ENCODE measurements at regions not wholly inside any gene's neighbourhood (a gene's known extent, or its start where the extent isn't known, plus 50 kb on each side); places are given as distances from the start of the nearest gene placed in this dataset.

DNA sequence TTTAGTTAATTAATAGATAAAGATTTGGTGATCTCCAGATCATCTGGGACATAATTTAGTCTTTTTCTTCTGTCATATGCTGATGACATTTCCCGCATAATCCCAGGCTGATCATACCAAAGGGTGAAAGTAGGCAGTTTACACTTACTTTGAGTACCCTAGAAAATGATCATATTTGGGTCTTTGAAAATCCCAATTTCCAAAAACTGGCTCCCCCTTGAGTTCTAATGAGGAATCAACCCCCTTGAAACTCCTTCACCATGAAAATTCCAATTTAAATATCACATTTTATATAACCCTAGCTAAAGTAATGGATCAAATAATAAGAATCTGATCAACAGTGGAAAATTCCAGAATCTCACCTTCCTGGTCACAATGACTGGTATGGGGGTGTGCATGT, 223.4 kb downstream of the NAF1 start:
- WGBS, 4 donors, result 62 to 100% (median 85%) methylated on average over 1 of the region's 1 CpG
- H3K27me3 ChIP-seq, result no peaks in the 10 kb centered on the region
- no peaks in the 10 kb centered on the region for H3K36me3 ChIP-seq
- DNase-seq (no peak), ATAC-seq (no peak)
- no peak overlapping the region for H3K27ac ChIP-seq
- TF ChIP-seq POLR2A (IDR thresholded peaks at IDR 0.05), result no peak
- TF ChIP-seq, protein P1, sequence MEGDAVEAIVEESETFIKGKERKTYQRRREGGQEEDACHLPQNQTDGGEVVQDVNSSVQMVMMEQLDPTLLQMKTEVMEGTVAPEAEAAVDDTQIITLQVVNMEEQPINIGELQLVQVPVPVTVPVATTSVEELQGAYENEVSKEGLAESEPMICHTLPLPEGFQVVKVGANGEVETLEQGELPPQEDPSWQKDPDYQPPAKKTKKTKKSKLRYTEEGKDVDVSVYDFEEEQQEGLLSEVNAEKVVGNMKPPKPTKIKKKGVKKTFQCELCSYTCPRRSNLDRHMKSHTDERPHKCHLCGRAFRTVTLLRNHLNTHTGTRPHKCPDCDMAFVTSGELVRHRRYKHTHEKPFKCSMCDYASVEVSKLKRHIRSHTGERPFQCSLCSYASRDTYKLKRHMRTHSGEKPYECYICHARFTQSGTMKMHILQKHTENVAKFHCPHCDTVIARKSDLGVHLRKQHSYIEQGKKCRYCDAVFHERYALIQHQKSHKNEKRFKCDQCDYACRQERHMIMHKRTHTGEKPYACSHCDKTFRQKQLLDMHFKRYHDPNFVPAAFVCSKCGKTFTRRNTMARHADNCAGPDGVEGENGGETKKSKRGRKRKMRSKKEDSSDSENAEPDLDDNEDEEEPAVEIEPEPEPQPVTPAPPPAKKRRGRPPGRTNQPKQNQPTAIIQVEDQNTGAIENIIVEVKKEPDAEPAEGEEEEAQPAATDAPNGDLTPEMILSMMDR (IDR thresholded peaks at IDR 0.05), result no peak
- intact Hi-C loops (cut with DNase I), result no loop called here
- H3K4me1 ChIP-seq, result no peaks in the 10 kb centered on the region
- no peaks in the 10 kb centered on the region for H3K9me3 ChIP-seq
- H3K4me3 ChIP-seq, result no peak overlapping the region

DNA sequence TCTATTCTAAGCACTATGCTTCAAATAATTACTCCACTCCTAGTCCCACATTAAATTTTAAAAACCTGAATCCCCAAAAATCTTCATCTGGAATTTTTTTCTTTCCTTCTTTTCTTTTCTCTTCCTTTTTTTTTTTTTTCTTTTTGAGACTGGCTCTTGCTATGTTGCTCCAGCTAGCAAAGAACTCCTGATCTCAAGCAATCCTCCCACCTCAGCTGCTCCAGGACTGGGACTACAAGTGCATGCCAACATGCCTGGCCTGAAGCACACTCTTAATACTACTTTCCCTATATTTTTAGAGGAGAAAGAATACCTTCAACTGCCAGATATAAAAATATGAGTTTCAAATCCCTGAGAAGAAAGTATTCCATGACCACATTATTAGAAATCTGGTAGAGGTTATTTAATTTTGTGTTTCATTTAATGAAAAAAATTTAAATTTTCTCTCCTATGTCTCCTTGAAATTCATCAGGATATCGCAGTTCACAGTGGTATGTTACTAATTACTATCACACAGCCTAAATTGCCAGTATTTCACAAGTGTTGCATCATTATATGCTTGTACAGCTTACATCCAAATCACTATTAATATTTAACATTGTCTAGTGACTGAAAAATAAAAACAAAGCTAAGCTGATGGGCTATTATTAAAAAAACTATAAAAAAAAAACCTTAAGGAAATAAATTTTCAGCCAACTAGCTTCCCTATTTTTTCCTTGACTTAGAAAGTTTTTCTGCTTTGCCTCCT, 227.8 kb downstream of the NAF1 start:
- no peak overlapping the region for H3K27ac ChIP-seq
- no peak for DNase-seq
- H3K36me3 ChIP-seq, result no peaks in the 10 kb centered on the region
- no peaks in the 10 kb centered on the region for H3K4me1 ChIP-seq
- intact Hi-C loops (cut with DNase I), result no loop called here
- WGBS, 4 donors, result 80 to 90% (median 84%) methylated on average over 1 of the region's 1 CpG
- no peaks in the 10 kb centered on the region for H3K9me3 ChIP-seq
- TF ChIP-seq POLR2A (IDR thresholded peaks at IDR 0.05), result no peak
- TF ChIP-seq, protein P1 (IDR thresholded peaks at IDR 0.05), result no peak
- H3K27me3 ChIP-seq, result no peaks in the 10 kb centered on the region
- H3K4me3 ChIP-seq, result no peak overlapping the region
- ATAC-seq, result no peak

DNA sequence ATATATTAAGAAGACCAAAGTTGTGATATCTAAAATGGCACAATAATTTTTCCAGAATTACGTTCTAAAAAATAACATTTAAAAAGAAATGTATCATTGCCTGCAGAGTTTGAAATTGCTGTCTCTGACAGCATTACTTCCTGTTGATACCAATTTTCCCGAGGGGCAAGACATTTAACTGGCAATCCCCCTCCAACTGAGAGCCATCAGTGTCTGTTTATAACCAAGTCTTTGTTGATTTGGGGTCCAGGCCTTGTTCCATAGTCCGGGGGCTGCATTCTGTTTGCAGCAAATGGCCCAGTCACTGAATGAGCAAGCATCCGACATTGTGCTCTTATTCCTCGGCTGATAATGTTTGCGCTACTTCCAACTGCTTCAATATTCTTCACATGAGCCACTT, 231.5 kb downstream of the NAF1 start:
- TF ChIP-seq, protein P1 (IDR thresholded peaks at IDR 0.05), result no peak
- no peak for TF ChIP-seq POLR2A (IDR thresholded peaks at IDR 0.05)
- Histone ChIP-seq H3K4me1 (no peaks in the 10 kb centered on the region), H3K27me3 (no peaks in the 10 kb centered on the region), H3K27ac (no peak overlapping the region), H3K4me3 (no peak overlapping the region), H3K9me3 (no peaks in the 10 kb centered on the region), H3K36me3 (no peaks in the 10 kb centered on the region)
- ATAC-seq (no peak), DNase-seq (no peak)
- intact Hi-C loops (cut with DNase I), result no loop called here
- WGBS, 4 donors, result 56 to 70% (median 63%) methylated on average over 6 of the region's 6 CpGs

DNA sequence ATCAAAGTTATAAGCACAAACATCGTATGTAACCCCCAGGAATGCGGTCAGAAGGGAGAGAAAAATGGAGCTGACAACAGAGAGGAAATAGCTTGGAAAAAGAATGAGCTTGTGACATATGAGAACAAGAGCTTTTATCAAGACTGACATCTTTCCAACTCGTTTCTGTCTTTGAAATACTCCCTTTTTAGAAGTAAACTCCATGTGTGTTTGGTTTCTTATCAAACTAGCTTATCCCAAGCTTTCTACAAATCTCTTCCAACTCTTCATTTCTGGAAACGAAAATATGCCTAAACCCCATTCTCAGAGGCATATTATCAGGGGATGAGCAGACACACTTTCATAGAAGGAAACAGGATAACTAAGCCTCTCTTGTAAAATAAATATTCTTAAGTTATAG, 235.4 kb downstream of the NAF1 start:
- Histone ChIP-seq H3K27ac (no peak overlapping the region), H3K36me3 (no peaks in the 10 kb centered on the region), H3K27me3 (no peaks in the 10 kb centered on the region), H3K4me3 (no peak overlapping the region), H3K9me3 (no peaks in the 10 kb centered on the region), H3K4me1 (no peaks in the 10 kb centered on the region)
- TF ChIP-seq, protein P1 (IDR thresholded peaks at IDR 0.05), result no peak
- TF ChIP-seq POLR2A (IDR thresholded peaks at IDR 0.05), result no peak
- intact Hi-C loops (cut with DNase I), result no loop called here
- DNase-seq (no peak), ATAC-seq (no peak)
- WGBS, 4 donors, result 41 to 46% (median 44%) methylated on average over 4 of the region's 4 CpGs
